Retina (tissue), 1 donor: ENCODE measurements at regions not wholly inside any gene's neighbourhood (a gene's known extent, or its start where the extent isn't known, plus 50 kb on each side); places are given as distances from the start of the nearest gene placed in this dataset.

Source experiments
- DNase-seq: peaks from one replicate; pipeline ENCODE4 v3.0.0-alpha.2; 2016

DNA sequence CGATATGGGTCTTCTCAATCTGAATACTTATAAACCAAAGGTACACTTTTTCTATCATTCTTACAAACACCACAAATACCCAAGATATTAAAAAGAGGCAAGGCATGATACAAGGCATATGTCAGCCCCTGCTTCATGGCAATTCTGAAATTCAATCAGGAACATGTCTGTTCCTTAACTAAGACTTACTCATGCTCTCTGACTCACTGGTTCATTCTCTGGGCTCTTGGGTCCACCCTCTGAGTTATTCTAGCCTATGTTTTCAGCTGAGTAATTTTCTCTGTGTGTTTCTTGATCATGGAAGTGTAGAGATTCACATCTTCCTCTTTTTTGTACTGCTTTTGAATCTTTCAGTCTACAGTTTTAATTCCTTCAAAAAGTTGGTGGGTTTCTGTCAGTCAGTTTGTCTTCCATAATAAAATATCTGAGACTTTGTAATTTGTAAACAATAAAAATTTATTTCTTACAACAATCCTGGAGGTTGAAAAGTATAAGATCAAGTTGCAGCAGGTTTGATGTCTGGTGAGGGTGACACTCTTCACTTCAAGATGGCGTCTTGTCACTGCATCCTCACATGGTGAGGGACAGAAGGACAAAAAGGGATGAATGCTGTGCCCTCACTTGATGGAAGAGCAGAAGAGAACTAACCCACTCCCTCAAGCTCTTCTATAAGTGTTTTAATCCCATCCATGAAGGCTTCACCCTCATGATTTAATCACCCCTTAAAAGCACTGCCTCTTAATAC, 211.7 kb downstream of the FAM76B start:
- no peak for DNase-seq

DNA sequence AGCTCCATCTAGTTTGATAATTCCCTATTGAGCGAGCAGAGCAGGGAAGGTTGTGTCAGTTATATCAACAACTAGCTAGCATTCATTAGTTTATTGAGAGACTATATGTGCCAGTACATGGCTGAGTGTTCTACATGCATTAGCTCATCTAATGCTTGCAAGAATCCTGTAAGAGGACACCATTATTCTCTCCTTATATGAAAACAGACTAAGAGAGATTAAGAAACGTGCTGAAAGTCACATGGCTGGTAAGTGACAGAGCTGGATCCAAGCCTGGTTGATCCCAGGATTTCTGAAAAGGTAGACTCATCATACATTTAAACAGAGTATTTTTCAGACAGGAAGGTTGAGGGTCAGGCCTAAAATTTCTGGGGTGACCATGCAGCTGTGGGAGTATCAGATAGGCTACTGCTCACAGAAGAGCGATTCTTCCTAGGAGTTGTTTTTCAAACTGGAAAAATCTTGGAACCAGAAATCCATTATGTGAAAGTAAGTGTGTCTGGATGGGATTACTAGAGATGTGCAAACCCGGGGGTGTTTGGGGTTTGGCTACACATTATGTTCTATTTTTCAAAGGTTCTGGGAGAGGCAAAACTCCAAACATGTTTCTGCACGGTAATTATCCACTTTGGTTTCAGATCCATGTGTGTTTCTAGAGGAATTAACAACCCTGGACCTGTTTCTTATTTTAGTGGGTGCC, 213.3 kb downstream of the FAM76B start:
- no peak for DNase-seq

DNA sequence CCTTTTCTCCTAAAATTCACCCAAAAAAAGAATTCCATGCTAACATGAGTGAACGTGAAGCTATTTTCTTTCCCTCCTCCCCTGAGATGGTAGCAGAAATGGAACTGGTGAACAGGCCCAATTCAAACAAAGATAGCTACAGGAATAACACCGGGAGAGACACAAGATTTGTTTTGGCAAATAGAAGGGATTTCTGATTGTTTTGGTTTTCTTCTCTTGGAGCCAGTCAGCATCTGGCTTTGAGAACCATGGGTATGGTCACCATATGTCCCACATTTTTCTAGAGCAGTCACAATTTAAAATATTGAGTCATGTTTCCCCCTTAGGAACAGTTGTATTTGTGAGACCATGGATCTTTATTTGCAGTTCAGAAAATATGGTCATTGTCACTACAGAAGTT, 214.1 kb downstream of the FAM76B start:
- no peak for DNase-seq

- no peak for DNase-seq
Observed at GRCh38 chr11:95571718-95572260, 217.8 kb downstream of the FAM76B start.

DNA sequence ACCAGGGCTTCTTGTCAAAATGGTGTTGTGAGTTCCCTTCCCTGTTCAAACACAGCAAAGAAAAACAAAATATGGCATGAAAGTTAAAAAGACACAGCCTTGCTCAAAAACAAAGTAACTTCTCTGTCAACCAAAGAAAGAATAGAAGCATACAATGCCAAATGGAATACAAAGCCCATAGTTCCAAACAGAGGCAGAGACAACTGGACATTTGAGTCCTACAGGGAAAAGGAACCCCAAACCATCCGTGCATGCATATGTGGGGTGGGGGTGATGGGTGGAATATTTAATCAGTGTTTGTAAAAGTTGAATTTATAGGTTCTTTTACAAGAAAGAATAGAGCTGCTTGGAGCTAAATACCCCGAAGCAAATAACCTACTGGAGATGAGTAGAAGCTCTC, 218.7 kb downstream of the FAM76B start:
- DNase-seq, result no peak

- no peak for DNase-seq
Observed at GRCh38 chr11:95569207-95569606, 220.4 kb downstream of the FAM76B start.

DNA sequence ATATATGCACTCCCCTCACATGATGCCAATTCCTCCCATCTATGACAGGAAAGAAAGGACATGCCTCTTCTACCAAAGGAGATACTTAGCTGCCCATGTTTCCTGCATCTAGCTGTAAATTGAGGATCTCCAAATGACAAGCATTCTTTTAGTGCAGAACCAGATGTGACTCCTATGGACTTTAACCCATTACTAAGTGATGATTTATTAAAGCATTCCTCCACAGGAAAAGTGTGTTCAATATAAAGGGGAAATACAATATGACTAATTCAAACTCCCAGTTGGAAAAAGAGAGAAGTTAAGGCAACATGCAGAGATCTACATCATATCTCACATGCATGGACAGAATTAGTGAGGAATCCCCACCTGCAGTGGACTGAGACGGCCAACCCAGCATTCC, 221.3 kb downstream of the FAM76B start:
- DNase-seq, result no peak

DNA sequence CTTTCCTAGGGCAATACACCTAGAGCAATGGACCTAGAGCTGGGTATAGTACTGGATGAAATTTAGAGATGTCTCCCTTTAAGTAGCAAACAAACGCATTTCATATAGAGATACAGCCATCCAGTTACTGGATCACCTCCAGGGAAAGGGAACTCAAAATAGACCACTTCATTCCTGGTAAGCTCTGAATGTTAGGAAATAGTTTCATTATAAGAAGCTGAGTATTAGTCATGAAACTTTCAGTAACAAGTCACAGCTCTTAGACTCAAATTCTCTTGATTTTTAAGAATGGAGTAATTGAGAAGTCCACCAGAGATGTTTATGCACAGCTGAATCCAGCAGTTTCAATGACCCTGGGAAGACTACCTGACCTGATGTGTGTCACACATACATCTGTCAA, 221.9 kb downstream of the FAM76B start:
- DNase-seq, result no peak

DNA sequence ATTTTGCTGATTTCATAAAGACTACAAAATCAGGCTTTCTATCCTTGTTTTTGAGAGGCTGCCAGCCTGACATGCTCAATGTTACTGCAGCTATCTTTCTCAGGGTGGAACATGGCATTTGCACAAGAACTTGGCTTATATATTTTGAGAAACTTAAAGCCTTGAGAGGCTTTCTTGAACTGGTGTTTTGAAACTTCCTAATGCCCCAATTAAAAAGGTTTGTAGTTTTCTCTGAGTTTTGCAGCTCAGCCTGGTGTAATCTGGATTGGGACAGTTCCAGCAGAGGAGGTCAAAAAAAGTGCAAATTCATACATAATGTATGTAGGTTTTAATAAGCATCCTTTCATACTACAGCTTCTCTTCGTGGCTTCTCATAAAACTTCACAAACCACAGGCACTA, 223.4 kb downstream of the FAM76B start:
- DNase-seq, result no peak

- no peak for DNase-seq
Observed at GRCh38 chr11:95565724-95566141, 223.8 kb downstream of the FAM76B start.

DNA sequence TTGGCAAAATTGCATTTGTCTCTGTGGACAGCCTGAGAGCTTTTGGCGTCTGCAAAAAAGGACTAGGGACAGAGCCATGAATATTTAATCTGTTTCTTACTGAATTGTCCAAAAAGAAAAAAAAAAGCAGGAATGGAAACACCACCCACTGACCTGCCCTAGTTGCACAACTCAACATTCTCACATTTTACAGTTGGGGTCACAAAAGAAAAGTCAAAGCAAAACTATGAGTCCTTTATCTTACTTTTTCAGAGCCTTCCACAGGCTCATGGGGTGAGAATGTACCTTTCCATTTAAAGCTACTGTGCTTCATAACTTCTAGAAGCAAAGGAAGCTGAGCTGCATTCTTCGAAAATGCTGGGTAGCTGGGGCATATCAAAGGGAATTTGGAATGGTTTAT, 225.7 kb downstream of the FAM76B start:
- DNase-seq, result no peak

DNA sequence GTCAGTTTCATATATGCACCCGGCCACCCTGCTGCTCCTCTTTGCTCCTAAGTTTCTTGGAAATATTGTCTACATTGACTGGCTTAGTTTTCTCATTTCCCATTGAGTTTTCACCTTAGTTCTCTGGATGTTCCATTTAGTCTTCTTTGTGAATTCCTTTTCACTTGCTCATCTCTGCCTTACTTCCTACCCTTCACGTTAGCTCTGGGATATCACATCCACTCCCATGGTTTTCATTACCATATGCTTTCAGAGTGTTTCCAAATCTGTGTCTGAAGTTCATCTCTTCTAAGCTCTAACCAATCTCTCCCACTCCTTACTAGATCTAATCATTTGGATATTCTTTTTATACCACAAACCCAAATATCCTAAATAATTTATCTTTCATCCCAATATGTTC, 226.4 kb downstream of the FAM76B start:
- no peak for DNase-seq

DNA sequence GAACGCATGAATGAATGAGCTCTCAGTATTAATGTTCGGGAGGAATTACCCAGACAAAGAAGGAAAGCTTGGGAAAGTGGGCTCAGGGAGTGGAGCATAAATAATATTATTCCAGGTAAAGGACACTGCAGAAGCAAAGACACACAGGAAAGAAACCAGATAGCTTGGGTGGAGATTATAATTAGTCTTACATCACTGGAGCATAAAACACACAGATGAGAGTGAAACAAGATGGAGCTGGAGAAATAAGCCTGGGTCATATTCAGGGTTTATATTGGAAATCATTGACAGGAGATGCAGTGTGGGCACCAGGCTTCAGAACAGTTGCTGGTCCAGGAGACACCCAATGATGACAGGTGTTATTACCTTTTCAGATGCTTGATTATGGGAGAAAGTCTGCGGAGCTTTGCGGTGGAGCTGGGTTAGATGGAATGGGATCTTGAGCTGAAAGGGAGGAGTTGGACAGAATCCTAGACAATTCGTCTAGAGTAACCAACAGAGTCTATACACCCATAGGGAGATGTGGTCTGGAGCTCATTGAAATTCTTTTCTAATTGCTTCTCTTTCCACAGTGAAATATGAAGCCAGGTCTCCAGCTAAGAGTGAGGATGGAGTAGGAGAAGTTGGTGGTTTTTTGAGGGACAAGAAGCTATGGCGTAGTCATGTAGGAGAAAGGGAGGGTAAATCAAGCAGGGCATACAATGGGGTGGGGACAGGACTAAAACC, 227.2 kb downstream of the FAM76B start:
- DNase-seq, result no peak

DNA sequence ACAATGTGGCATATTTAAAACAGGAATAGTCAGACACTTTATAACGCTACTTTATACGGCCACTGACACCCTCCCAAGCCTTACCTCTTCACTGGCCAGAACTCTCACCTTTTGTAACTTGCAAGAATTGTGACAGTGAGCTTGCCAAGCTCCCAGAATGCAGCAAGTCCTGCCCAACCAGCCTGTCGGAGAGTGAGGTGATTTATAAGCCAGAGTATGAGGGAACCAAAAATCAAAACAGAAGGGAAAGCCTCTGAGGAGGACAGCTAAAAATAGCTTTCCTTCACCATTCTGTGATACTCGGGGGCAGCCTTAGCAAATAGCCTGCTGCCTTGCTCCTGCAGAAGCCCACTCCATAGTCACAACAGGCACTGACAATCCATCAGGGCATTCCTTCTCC, 229.7 kb downstream of the FAM76B start:
- DNase-seq, result no peak

- no peak for DNase-seq
Observed at GRCh38 chr11:95557376-95557775, 232.2 kb downstream of the FAM76B start.

DNA sequence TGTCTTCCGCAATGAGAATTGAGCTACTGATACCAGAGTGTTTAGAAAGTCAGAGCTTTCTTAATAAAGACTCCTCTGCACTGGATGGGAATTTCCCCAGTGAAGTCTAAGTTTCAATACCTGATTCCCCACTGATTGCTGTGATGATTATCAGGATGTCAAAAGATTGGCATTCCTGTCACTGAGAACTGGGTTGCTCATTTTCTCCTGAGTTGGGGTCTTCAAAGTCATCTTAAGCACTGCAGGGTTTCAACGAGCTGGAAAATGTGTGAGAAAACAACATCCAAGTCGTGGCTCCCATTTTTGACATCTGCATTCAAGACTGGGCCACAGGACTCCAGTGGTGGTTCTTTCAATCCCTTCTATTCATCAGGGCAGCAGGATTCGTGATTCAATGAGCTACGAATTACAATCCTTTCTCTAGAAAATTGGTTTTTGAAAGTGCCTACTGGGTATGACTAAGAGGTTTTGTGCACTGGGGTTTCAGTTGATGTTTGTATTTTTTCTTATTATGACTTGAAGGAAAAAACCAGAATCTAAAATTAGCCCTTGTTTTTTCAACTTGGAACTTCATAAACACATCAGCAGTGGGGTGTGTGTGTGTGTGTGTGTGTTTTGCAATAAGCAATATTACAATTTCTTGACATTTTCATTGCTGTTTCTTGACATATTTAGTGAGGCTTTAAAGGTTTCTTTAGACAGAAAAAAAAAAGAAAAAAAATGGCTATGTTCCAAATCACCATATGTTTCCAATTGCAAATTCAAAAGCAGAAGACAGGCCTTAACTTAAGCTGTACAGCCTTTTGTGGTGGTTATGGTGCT, 233.0 kb downstream of the FAM76B start:
- DNase-seq, result no peak

DNA sequence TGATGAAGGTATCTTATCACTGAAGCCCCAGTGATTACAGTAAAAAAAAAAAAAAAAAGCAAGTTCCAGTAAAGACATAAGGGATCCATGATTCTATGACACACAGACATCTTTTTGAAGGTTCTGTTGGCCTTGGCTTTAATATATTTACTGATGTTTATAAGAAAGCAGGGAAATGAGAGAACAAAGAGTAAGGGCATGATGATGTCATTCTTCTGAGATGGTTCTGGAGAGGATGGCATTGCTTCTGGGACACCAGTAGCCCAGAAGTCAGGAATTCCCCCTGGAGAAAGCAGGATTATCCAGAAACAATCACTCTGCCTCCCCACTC, 233.6 kb downstream of the FAM76B start:
- no peak for DNase-seq

- no peak for DNase-seq
Observed at GRCh38 chr11:95554911-95555310, 234.7 kb downstream of the FAM76B start.

DNA sequence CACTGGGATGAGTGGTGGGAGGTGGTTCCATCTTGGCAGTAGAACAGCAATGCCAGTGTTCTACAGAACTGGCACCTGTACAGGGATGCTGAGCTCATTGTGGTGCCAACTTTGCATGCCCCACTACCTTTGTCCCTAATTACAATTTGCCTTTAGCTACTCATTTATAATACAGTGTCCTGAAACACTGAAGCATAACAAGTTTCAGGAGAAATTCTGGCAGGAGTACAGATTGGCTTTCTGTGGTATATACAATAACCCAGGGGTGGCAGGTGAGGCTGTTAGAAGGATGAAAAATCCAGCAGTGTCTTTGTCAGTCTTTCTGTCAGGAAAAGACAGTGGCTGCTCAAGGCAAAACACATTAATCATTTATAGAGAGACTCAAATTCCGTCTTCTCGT, 240.3 kb downstream of the FAM76B start:
- DNase-seq, result no peak

DNA sequence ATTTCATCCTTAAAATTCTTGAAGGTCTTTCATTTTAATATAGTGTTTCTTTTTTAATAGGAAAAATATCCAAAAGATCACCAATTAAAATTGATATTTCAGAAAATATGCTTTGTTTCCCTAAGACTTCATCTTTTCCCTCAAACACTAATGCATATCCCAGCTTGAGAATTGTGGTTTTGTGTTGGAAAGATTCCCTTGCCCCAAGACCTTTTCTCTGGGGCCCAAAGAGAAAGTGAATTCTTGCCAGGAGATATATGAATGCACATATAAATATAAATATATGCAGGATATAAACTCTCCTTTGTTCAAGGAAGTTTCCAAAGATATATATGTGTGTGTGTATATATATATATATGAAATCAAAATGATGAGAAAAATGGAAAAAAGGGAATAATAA, 241.2 kb downstream of the FAM76B start:
- DNase-seq, result no peak

GRCh38 chr11:95547976-95548375, 241.6 kb downstream of the FAM76B start:
- no peak for DNase-seq

GRCh38 chr11:95547186-95547585, 242.4 kb downstream of the FAM76B start:
- DNase-seq, result no peak
